Effector memory CD4-positive, alpha-beta T cell (primary cell): ENCODE measurements at regions not wholly inside any gene's neighbourhood (a gene's known extent, or its start where the extent isn't known, plus 50 kb on each side); places are given as distances from the start of the nearest gene placed in this dataset.
"Not testable (repeated sequence)": the region's sequence is repeated elsewhere in the genome, so short reads cannot be mapped to it uniquely, and the experiment has no call there.

Experiments used
- DNase-seq, 3 donors: peaks; one replicate each; pipeline ENCODE4 v3.0.0-alpha.2; 2020
- H3K27ac ChIP-seq: 2 replicates; pipeline ENCODE4 v1.7.0; 2013; ENCODE audit warnings: mild to moderate bottlenecking, low read length, moderate library complexity; ENCODE audit not compliant: insufficient read depth, poor library complexity, severe bottlenecking
- H3K27me3 ChIP-seq: replicated peaks from 2 replicates; pipeline ENCODE4 v1.7.0; 2013; ENCODE audit warnings: mild to moderate bottlenecking, low read length; ENCODE audit not compliant: insufficient read depth, control insufficient read depth, poor library complexity, severe bottlenecking
- H3K36me3 ChIP-seq: 2 replicates; pipeline ENCODE4 v1.7.0; 2013; ENCODE audit warnings: mild to moderate bottlenecking, low read length, moderate library complexity; ENCODE audit not compliant: control insufficient read depth, insufficient read depth
- H3K4me1 ChIP-seq: 2 replicates; pipeline ENCODE4 v1.7.0; 2013; ENCODE audit warnings: low read length, mild to moderate bottlenecking; ENCODE audit not compliant: control insufficient read depth, insufficient read depth, poor library complexity, severe bottlenecking
- H3K4me3 ChIP-seq: 2 replicates; pipeline ENCODE4 v1.7.0; 2013; ENCODE audit warnings: low read length, low read depth, mild to moderate bottlenecking; ENCODE audit not compliant: insufficient read depth, poor library complexity, severe bottlenecking
- H3K9me3 ChIP-seq: 2 replicates; pipeline ENCODE4 v1.7.0; 2013; ENCODE audit warnings: mild to moderate bottlenecking, low read length, moderate library complexity; ENCODE audit not compliant: control insufficient read depth

- H3K9me3 ChIP-seq = no peaks in the 10 kb centered on the region
- no peak overlapping the region for H3K4me3 ChIP-seq
- no peak for DNase-seq
- no peaks in the 10 kb centered on the region for H3K4me1 ChIP-seq
- no peak overlapping the region for H3K27ac ChIP-seq
- no peaks in the 10 kb centered on the region for H3K36me3 ChIP-seq
- no peaks in the 10 kb centered on the region for H3K27me3 ChIP-seq
Observed at GRCh38 chr4:128452415-128452814, 164.8 kb upstream of the PGRMC2 start.

GRCh38 chr4:128451270-128451905 is 163.8 kb upstream of the PGRMC2 start:
- Histone ChIP-seq H3K4me1 (no peaks in the 10 kb centered on the region), H3K4me3 (no peak overlapping the region), H3K27ac (no peak overlapping the region), H3K36me3 (no peaks in the 10 kb centered on the region), H3K27me3 (no peaks in the 10 kb centered on the region), H3K9me3 (no peaks in the 10 kb centered on the region)
- DNase-seq = no peak

- H3K4me3 ChIP-seq = no peak overlapping the region
- H3K27me3 ChIP-seq = no peaks in the 10 kb centered on the region
- no peaks in the 10 kb centered on the region for H3K36me3 ChIP-seq
- no peaks in the 10 kb centered on the region for H3K9me3 ChIP-seq
- no peaks in the 10 kb centered on the region for H3K4me1 ChIP-seq
- H3K27ac ChIP-seq = no peak overlapping the region
- no peak for DNase-seq
Observed at GRCh38 chr4:128450326-128451120, 162.9 kb upstream of the PGRMC2 start.

- H3K27me3 ChIP-seq = no peaks in the 10 kb centered on the region
- H3K9me3 ChIP-seq = no peaks in the 10 kb centered on the region
- no peak overlapping the region for H3K27ac ChIP-seq
- no peaks in the 10 kb centered on the region for H3K36me3 ChIP-seq
- no peak for DNase-seq
- no peak overlapping the region for H3K4me3 ChIP-seq
- no peaks in the 10 kb centered on the region for H3K4me1 ChIP-seq
Observed at GRCh38 chr4:128449251-128449650, 161.6 kb upstream of the PGRMC2 start.

GRCh38 chr4:128444544-128445302 is 157.1 kb upstream of the PGRMC2 start:
- Histone ChIP-seq H3K36me3 (no peaks in the 10 kb centered on the region), H3K4me3 (no peak overlapping the region), H3K27me3 (no peaks in the 10 kb centered on the region), H3K27ac (no peak overlapping the region), H3K4me1 (no peaks in the 10 kb centered on the region), H3K9me3 (no peaks in the 10 kb centered on the region)
- DNase-seq = no peak

GRCh38 chr4:128440923-128441322 is 153.3 kb upstream of the PGRMC2 start:
- no peaks in the 10 kb centered on the region for H3K27me3 ChIP-seq
- H3K9me3 ChIP-seq = no peaks in the 10 kb centered on the region
- no peak for DNase-seq
- H3K4me1 ChIP-seq = no peaks in the 10 kb centered on the region
- no peaks in the 10 kb centered on the region for H3K36me3 ChIP-seq
- no peak overlapping the region for H3K27ac ChIP-seq
- no peak overlapping the region for H3K4me3 ChIP-seq

- not testable (repeated sequence) for DNase-seq, H3K36me3 ChIP-seq, H3K9me3 ChIP-seq
Observed at GRCh38 chr4:128437023-128437422, 149.4 kb upstream of the PGRMC2 start.

GRCh38 chr4:128429023-128429613 is 141.5 kb upstream of the PGRMC2 start:
- not testable (repeated sequence) for H3K27me3 ChIP-seq, H3K4me1 ChIP-seq, DNase-seq, H3K36me3 ChIP-seq, H3K9me3 ChIP-seq, H3K27ac ChIP-seq, H3K4me3 ChIP-seq

More at GRCh38 chr4:128437023-128437422, 149.4 kb upstream of the PGRMC2 start:
- H3K27me3 ChIP-seq, H3K4me1 ChIP-seq, H3K4me3 ChIP-seq, H3K27ac ChIP-seq: not testable (repeated sequence)

- no peak for DNase-seq
- Histone ChIP-seq H3K27me3 (no peaks in the 10 kb centered on the region), H3K36me3 (no peaks in the 10 kb centered on the region), H3K4me1 (no peaks in the 10 kb centered on the region), H3K27ac (no peak overlapping the region), H3K9me3 (no peaks in the 10 kb centered on the region), H3K4me3 (no peak overlapping the region)
Observed at GRCh38 chr4:128428397-128428796, 140.8 kb upstream of the PGRMC2 start.
